Mesenchymal stem cell (in vitro differentiated cells and primary cell): ENCODE measurements at regions not wholly inside any gene's neighbourhood (a gene's known extent, or its start where the extent isn't known, plus 50 kb on each side); places are given as distances from the start of the nearest gene placed in this dataset.
"Not testable (repeated sequence)": the region's sequence is repeated elsewhere in the genome, so short reads cannot be mapped to it uniquely, and the experiment has no call there.

Experiments
- DNase-seq: peaks from one replicate; pipeline ENCODE4 v3.0.0-alpha.2; 2013
- H2AFZ ChIP-seq: one replicate; pipeline ENCODE4 v1.6.1; 2013; ENCODE audit warnings: low read depth, mild to moderate bottlenecking, control low read depth, inconsistent platforms, low read length, moderate library complexity
- H2AK5ac ChIP-seq: 2 replicates; pipeline ENCODE4 v1.6.1; 2013; ENCODE audit warnings: low read length, moderate library complexity, mild to moderate bottlenecking, inconsistent platforms; ENCODE audit not compliant: severe bottlenecking
- H2BK120ac ChIP-seq: one replicate; pipeline ENCODE4 v1.6.1; 2013; ENCODE audit warnings: low read depth, mild to moderate bottlenecking, inconsistent platforms, low read length, moderate library complexity
- H2BK12ac ChIP-seq, 2 experiments: one replicate each; pipeline ENCODE4 v1.6.1; 2013; ENCODE audit warnings: inconsistent platforms in 2 of 2, low read length in 2 of 2, mild to moderate bottlenecking in 2 of 2, moderate library complexity in 2 of 2, control low read depth in 1 of 2
- H2BK15ac ChIP-seq: one replicate; pipeline ENCODE4 v1.6.1; 2013; ENCODE audit warnings: mild to moderate bottlenecking, low read depth, inconsistent platforms; ENCODE audit not compliant: poor library complexity, severe bottlenecking
- H2BK5ac ChIP-seq: 2 replicates; pipeline ENCODE4 v1.6.1; 2013; ENCODE audit warnings: low read depth, mild to moderate bottlenecking, low read length, control low read depth, inconsistent platforms; ENCODE audit not compliant: poor library complexity, severe bottlenecking
- H3K14ac ChIP-seq, 2 experiments: one replicate each; pipeline ENCODE4 v1.6.1; 2013; ENCODE audit warnings: inconsistent platforms in 2 of 2, low read length in 2 of 2, control low read depth in 1 of 2, mild to moderate bottlenecking in 1 of 2, moderate library complexity in 1 of 2
- H3K18ac ChIP-seq, 2 experiments: one replicate each; pipeline ENCODE4 v1.6.1; 2013; ENCODE audit warnings: inconsistent platforms in 2 of 2, low read length in 2 of 2, control low read depth in 1 of 2, low read depth in 1 of 2, mild to moderate bottlenecking in 1 of 2
- H3K23ac ChIP-seq, 2 experiments: one replicate each; pipeline ENCODE4 v1.6.1; 2013; ENCODE audit warnings: inconsistent platforms in 2 of 2, low read length in 2 of 2, mild to moderate bottlenecking in 2 of 2, moderate library complexity in 2 of 2, control low read depth in 1 of 2
- H3K27ac ChIP-seq: 2 replicates; pipeline ENCODE4 v1.5.1; 2013; ENCODE audit warnings: mild to moderate bottlenecking, moderate library complexity, low read length, control low read depth, inconsistent platforms; ENCODE audit not compliant: poor library complexity, severe bottlenecking
- H3K27me3 ChIP-seq, 2 experiments: 2 replicates each; pipeline versions ENCODE4 v1.6.1 to v1.7.0; 2013; ENCODE audit warnings: low read length in 2 of 2, mild to moderate bottlenecking in 2 of 2, moderate library complexity in 2 of 2, control low read depth in 1 of 2, inconsistent platforms in 1 of 2; ENCODE audit not compliant: control insufficient read depth in 1 of 2, insufficient read depth in 1 of 2
- H3K36me3 ChIP-seq, 2 experiments: 2 replicates each; pipeline versions ENCODE4 v1.6.1 to v1.7.0; 2013; ENCODE audit warnings: low read length in 2 of 2, control low read depth in 1 of 2, inconsistent platforms in 1 of 2, low read depth in 1 of 2, mild to moderate bottlenecking in 1 of 2; ENCODE audit not compliant: insufficient read depth in 2 of 2, control insufficient read depth in 1 of 2
- H3K4ac ChIP-seq, 2 experiments: one replicate each; pipeline ENCODE4 v1.6.1; 2013; ENCODE audit warnings: inconsistent platforms in 2 of 2, low read length in 2 of 2, mild to moderate bottlenecking in 2 of 2, moderate library complexity in 2 of 2, control low read depth in 1 of 2, low read depth in 1 of 2
- H3K4me1 ChIP-seq: 2 replicates; pipeline ENCODE4 v1.6.1; 2013; ENCODE audit warnings: low read depth, low read length, control low read depth; ENCODE audit not compliant: control insufficient read depth, insufficient read depth
- H3K4me2 ChIP-seq: 2 replicates; pipeline ENCODE4 v1.6.1; 2013; ENCODE audit warnings: low read length, mild to moderate bottlenecking, inconsistent platforms; ENCODE audit not compliant: poor library complexity, severe bottlenecking
- H3K4me3 ChIP-seq, 2 experiments: 2 replicates each; pipeline versions ENCODE4 v1.5.1 to v1.7.0; 2013; ENCODE audit warnings: low read length in 2 of 2, mild to moderate bottlenecking in 2 of 2, control low read depth in 1 of 2, low read depth in 1 of 2; ENCODE audit not compliant: insufficient read depth in 1 of 2
- H3K79me1 ChIP-seq: replicated peaks from 2 replicates; pipeline ENCODE4 v1.6.1; 2013; ENCODE audit warnings: mild to moderate bottlenecking, control low read depth, low read length, inconsistent platforms; ENCODE audit not compliant: poor library complexity, severe bottlenecking
- H3K9ac ChIP-seq: 2 replicates; pipeline ENCODE4 v1.7.0; 2013; ENCODE audit warnings: mild to moderate bottlenecking, low read length, moderate library complexity
- H3K9me3 ChIP-seq: 2 replicates; pipeline ENCODE4 v1.7.0; 2013; ENCODE audit warnings: mild to moderate bottlenecking, low read length; ENCODE audit not compliant: control insufficient read depth
- H4K8ac ChIP-seq: one replicate; pipeline ENCODE4 v1.6.1; 2013; ENCODE audit warnings: inconsistent platforms, mild to moderate bottlenecking, low read length, moderate library complexity
- H4K91ac ChIP-seq: one replicate; pipeline ENCODE4 v1.6.1; 2013; ENCODE audit warnings: mild to moderate bottlenecking, low read length, inconsistent platforms
- WGBS: methylation state at CpG from one replicate; pipeline ENCODE4 v1.1.7; 2013; ENCODE audit warnings: mixed read lengths; 5-methylcytosine and 5-hydroxymethylcytosine counted together

DNA sequence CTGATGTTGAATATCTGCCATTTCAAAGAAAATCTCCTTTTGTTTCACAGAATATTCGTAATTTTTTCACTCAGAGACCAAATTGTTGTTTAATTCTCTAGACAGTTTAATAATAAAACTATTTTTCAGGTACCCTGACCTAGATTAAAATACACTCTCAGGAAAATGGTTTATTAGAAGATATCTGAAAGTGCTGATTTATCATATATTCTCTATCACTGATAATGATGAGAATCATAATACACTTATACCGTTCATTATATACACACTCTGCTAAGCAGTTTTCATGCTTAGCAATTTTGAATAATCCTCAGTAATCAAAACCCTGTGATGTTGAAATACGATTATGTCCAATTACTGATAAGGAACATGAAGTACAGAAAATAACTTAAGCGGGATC is 772.9 kb upstream of the CRIM1 start:
- Histone ChIP-seq H3K9me3 (peaks cover 39% of the 10 kb centered on the region), H2BK15ac (no peak overlapping the region), H3K18ac (no peak overlapping the region), H3K4me1 (no peaks in the 10 kb centered on the region), H3K79me1 (no peaks in the 10 kb centered on the region), H2BK120ac (no peak overlapping the region), H3K4me2 (no peak overlapping the region), H2AK5ac (no peak overlapping the region), H4K91ac (no peak overlapping the region), H3K4ac (no peak overlapping the region), H3K36me3 (no peaks in the 10 kb centered on the region), H3K9ac (no peak overlapping the region), H4K8ac (no peak overlapping the region), H3K23ac (no peak overlapping the region), H2BK5ac (no peak overlapping the region), H3K14ac (no peak overlapping the region), H3K4me3 (no peak overlapping the region), H3K27me3 (no peaks in the 10 kb centered on the region), H3K27ac (no peak overlapping the region), H2BK12ac (no peak overlapping the region), H2AFZ (no peak overlapping the region)
- DNase-seq = no peak
- WGBS = 83% methylated on average over 2 of the region's 4 CpGs

DNA sequence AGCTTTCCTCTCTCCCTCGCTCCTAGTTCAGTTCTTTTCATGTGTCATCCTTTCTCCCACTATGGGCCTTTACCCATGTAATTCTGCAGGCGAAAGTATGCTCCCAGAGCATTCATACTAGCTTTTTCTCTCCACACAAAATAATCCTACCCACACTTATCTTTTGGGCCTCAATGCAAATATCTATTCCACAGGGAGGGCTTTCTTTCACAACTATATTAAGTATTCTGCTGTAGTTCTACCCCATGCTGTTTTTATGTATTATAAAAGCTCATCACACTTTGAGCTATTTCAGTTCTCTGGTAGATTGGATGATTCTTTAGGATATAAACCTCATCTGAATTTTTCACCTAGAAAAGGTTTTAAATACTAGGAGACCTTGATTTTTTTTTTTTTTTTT is 774.6 kb upstream of the CRIM1 start:
- Histone ChIP-seq H4K91ac (no peak overlapping the region), H2BK12ac (no peak overlapping the region), H3K4me2 (no peak overlapping the region), H3K36me3 (no peaks in the 10 kb centered on the region), H3K79me1 (no peaks in the 10 kb centered on the region), H4K8ac (no peak overlapping the region), H2BK120ac (no peak overlapping the region), H2AFZ (no peak overlapping the region), H3K9ac (no peak overlapping the region), H3K27ac (no peak overlapping the region), H3K4ac (no peak overlapping the region), H2BK5ac (no peak overlapping the region), H3K23ac (no peak overlapping the region), H3K18ac (no peak overlapping the region), H2BK15ac (no peak overlapping the region), H3K4me3 (no peak overlapping the region), H3K14ac (no peak overlapping the region), H3K9me3 (peaks cover 29% of the 10 kb centered on the region), H2AK5ac (no peak overlapping the region), H3K27me3 (no peaks in the 10 kb centered on the region), H3K4me1 (no peaks in the 10 kb centered on the region)
- 80% methylated on average over 2 of the region's 2 CpGs for WGBS
- DNase-seq = no peak

DNA sequence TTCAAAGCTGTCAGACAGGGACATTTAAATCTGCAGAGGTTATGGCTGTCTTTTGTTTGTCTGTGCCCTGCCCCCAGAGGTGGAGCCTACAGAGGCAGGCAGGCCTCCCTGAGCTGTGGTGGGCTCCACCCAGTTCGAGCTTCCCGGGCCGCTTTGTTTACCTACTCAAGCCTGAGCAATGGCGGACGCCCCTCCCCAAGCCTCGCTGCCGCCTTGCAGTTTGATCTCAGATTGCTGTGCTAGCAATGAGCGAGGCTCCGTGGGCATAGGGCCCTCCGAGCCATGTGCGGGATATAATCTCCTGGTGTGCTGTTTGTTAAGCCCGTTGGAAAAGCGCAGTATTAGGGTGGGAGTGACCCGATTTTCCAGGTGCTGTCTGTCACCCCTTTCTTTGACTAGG is 787.0 kb upstream of the CRIM1 start:
- not testable (repeated sequence) for H3K4me1 ChIP-seq, H3K36me3 ChIP-seq, H3K27me3 ChIP-seq, H3K27ac ChIP-seq, H2BK12ac ChIP-seq, H2BK120ac ChIP-seq, H2BK5ac ChIP-seq, H4K8ac ChIP-seq, H2BK15ac ChIP-seq, H3K9me3 ChIP-seq, H2AFZ ChIP-seq, H3K4me3 ChIP-seq, H3K23ac ChIP-seq, H3K4me2 ChIP-seq, H3K9ac ChIP-seq, H3K14ac ChIP-seq, H4K91ac ChIP-seq, H2AK5ac ChIP-seq, DNase-seq, H3K4ac ChIP-seq, H3K79me1 ChIP-seq, H3K18ac ChIP-seq
- 87% methylated on average over 12 of the region's 14 CpGs for WGBS

DNA sequence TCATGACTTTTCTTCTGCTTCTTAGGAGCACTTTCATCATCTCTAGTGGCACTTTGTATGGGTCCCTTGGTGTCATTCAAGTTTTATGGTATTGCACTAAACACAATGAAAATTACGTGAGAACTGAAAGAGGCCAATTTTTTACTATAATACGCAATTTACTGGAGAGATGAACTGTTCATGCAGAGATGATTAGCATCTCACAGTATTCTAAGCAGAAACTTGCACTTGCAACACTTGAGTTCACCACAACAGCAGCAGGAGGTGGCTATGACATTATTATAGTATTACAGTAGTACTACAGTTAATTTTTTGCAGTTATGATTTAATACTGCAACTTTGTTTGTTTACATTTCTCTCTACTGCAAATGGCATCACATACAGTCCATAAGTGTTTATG is 793.1 kb upstream of the CRIM1 start:
- Histone ChIP-seq H2BK12ac (no peak overlapping the region), H3K27me3 (no peaks in the 10 kb centered on the region), H2AK5ac (no peak overlapping the region), H3K4me2 (no peak overlapping the region), H2BK15ac (no peak overlapping the region), H3K9ac (no peak overlapping the region), H3K23ac (no peak overlapping the region), H3K36me3 (no peaks in the 10 kb centered on the region), H4K91ac (no peak overlapping the region), H3K79me1 (no peaks in the 10 kb centered on the region), H2BK120ac (no peak overlapping the region), H3K4ac (no peak overlapping the region), H2AFZ (no peak overlapping the region), H3K9me3 (no peaks in the 10 kb centered on the region), H2BK5ac (no peak overlapping the region), H4K8ac (no peak overlapping the region), H3K4me3 (no peak overlapping the region), H3K4me1 (no peaks in the 10 kb centered on the region), H3K18ac (no peak overlapping the region), H3K14ac (no peak overlapping the region), H3K27ac (no peak overlapping the region)
- DNase-seq = no peak
- WGBS = 88% methylated on average over 2 of the region's 2 CpGs
